Natural killer cell treated with Interleukin-12 subunit alpha and Interleukin-12 subunit beta and Interleukin-15 and Interleukin-18, amount 100 ng/mL, for 72 hours (primary cell): ENCODE measurements at regions not wholly inside any gene's neighbourhood (a gene's known extent, or its start where the extent isn't known, plus 50 kb on each side); places are given as distances from the start of the nearest gene placed in this dataset.

Experiments
- ATAC-seq, 2 donors: fragments of 150-1000 bp; cut with Tn5 transposase in 1 of 2; sonication (Bioruptor Pico), chemical (Tn5 transposase) in 1 of 2; 2 replicates each; pipeline ENCODE4 v1.10.0; 2021
- DNase-seq: peaks from one replicate; pipeline ENCODE4 v3.0.0; 2022; ENCODE audit warnings: low spot score
- H3K27ac Mint-ChIP-seq, 2 donors: 1 replicate in 1 of 2; 2 replicates in 1 of 2; pipeline ENCODE4 v1.8.0; 2022; ENCODE audit warnings: mixed read lengths in 2 of 2, mild to moderate bottlenecking in 1 of 2, moderate library complexity in 1 of 2
- H3K27me3 Mint-ChIP-seq, 2 donors: 1 replicate in 1 of 2; 2 replicates in 1 of 2; pipeline ENCODE4 v1.8.0; 2022; ENCODE audit warnings: mixed read lengths in 2 of 2
- H3K36me3 Mint-ChIP-seq: one replicate; pipeline ENCODE4 v1.8.0; 2022; ENCODE audit warnings: mixed read lengths
- H3K4me1 Mint-ChIP-seq, 2 donors: 1 replicate in 1 of 2; 2 replicates in 1 of 2; pipeline ENCODE4 v1.8.0; 2022; ENCODE audit warnings: low read depth in 2 of 2, mixed read lengths in 2 of 2, mild to moderate bottlenecking in 1 of 2
- H3K4me3 Mint-ChIP-seq: one replicate; pipeline ENCODE4 v1.8.0; 2022; ENCODE audit warnings: mixed read lengths
- H3K9me3 Mint-ChIP-seq: 2 replicates; pipeline ENCODE4 v1.8.0; 2022; ENCODE audit warnings: mixed read lengths

DNA sequence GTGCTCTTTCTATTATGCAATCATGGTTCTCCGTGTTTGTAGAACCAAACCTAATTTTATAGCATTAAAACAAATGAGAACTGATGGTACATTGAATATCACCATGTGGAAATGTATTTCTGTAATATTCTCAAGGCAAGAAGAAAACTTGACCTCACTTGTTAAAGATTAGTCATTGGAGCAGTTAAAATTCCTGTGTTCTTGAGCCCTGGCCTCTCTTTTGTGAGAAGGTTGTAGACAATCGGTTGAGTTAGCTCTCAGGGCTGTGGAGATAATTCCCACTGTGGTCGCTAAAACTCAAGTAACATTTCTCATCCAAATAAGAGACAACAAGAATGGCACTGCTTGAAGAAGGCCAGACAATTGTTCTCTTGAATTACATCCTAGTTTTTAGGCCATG lies 216.0 kb upstream of the KLF4 start:
- no peak for ATAC-seq
- no peak for DNase-seq
- H3K9me3 Mint-ChIP-seq = no peaks in the 10 kb centered on the region
- H3K4me1 Mint-ChIP-seq = peaks cover 4 to 6% of the 10 kb centered on the region in 2 donors
- H3K36me3 Mint-ChIP-seq = no peaks in the 10 kb centered on the region
- peaks cover 3 to 12% of the 10 kb centered on the region in 2 donors for H3K27me3 Mint-ChIP-seq
- H3K27ac Mint-ChIP-seq = no peak overlapping the region
- no peak overlapping the region for H3K4me3 Mint-ChIP-seq

DNA sequence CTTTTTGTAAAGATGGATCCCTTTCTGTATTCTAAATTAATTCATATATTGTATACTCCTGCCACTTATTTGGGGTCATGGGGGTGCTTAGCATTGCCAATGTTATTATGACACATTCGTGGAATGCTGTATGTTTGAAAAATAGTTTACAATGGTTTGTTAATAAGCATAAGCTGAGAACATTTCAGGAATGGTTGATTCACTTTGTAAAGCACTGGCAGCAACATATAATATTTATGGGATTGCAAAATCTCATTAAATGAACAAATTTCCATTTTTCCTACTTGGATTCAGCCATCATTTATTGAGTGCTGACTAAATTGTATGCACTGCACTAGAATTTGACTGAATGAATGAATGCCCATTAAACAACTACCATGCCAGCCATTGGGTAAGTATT lies 215.2 kb upstream of the KLF4 start:
- Mint-ChIP-seq H3K36me3 (no peaks in the 10 kb centered on the region), H3K4me3 (no peak overlapping the region), H3K9me3 (no peaks in the 10 kb centered on the region), H3K4me1 (peaks cover 4 to 6% of the 10 kb centered on the region in 2 donors), H3K27me3 (peaks cover 3 to 12% of the 10 kb centered on the region in 2 donors), H3K27ac (no peak overlapping the region)
- DNase-seq = no peak
- no peak for ATAC-seq

GRCh38 chr9:107703651-107704050 lies 214.1 kb upstream of the KLF4 start:
- DNase-seq = no peak
- Mint-ChIP-seq H3K27me3 (peaks cover 3 to 12% of the 10 kb centered on the region in 2 donors), H3K9me3 (no peaks in the 10 kb centered on the region), H3K4me1 (peaks cover 4 to 6% of the 10 kb centered on the region in 2 donors), H3K36me3 (no peaks in the 10 kb centered on the region), H3K27ac (no peak overlapping the region), H3K4me3 (no peak overlapping the region)
- ATAC-seq = no peak

- ATAC-seq (no peak), DNase-seq (no peak)
- peaks cover 4 to 6% of the 10 kb centered on the region in 2 donors for H3K4me1 Mint-ChIP-seq
- H3K9me3 Mint-ChIP-seq = no peaks in the 10 kb centered on the region
- H3K27ac Mint-ChIP-seq = no peak overlapping the region
- no peak overlapping the region for H3K4me3 Mint-ChIP-seq
- peaks cover 3 to 12% of the 10 kb centered on the region in 2 donors for H3K27me3 Mint-ChIP-seq
- no peaks in the 10 kb centered on the region for H3K36me3 Mint-ChIP-seq
These were observed 211.3 kb upstream of the KLF4 start for GRCh38 chr9:107700847-107701246.

- ATAC-seq = no peak
- no peak overlapping the region for H3K27ac Mint-ChIP-seq
- H3K27me3 Mint-ChIP-seq = peaks cover 3 to 12% of the 10 kb centered on the region in 2 donors
- no peak overlapping the region for H3K4me3 Mint-ChIP-seq
- no peak for DNase-seq
- H3K9me3 Mint-ChIP-seq = no peaks in the 10 kb centered on the region
- peaks cover 4 to 6% of the 10 kb centered on the region in 2 donors for H3K4me1 Mint-ChIP-seq
- H3K36me3 Mint-ChIP-seq = no peaks in the 10 kb centered on the region
These were observed 209.7 kb upstream of the KLF4 start for GRCh38 chr9:107699231-107699630.

DNA sequence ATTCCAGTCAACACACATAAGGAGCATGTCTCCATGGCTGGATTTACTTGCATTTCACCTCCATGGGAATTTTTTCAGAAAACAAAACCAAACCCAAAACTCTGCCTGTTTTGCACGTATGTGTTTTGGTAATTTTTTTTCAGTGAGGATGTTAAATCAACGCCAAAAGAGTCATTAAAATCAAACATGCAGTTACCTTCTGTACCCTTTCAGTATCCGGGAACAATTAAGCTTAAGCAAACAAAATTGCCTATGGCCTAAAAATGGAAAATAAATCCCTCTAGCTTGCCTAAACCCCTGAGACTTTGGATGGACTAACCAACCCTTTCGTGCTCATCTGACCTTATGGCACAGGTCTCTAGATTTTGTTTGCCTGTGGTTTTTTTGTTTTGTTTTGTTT lies 209.2 kb upstream of the KLF4 start:
- Mint-ChIP-seq H3K4me1 (peaks cover 4 to 6% of the 10 kb centered on the region in 2 donors), H3K4me3 (no peak overlapping the region), H3K27me3 (peaks cover 5 to 12% of the 10 kb centered on the region in 2 donors), H3K27ac (no peak overlapping the region), H3K9me3 (no peaks in the 10 kb centered on the region), H3K36me3 (no peaks in the 10 kb centered on the region)
- ATAC-seq = no peak
- no peak for DNase-seq

- H3K27ac Mint-ChIP-seq = no peak overlapping the region
- no peak for ATAC-seq
- H3K4me3 Mint-ChIP-seq = no peak overlapping the region
- H3K4me1 Mint-ChIP-seq = peaks cover 4 to 6% of the 10 kb centered on the region in 2 donors
- peaks cover 2 to 5% of the 10 kb centered on the region in 2 donors for H3K27me3 Mint-ChIP-seq
- H3K9me3 Mint-ChIP-seq = no peaks in the 10 kb centered on the region
- H3K36me3 Mint-ChIP-seq = no peaks in the 10 kb centered on the region
- DNase-seq = no peak
These were observed 206.7 kb upstream of the KLF4 start for GRCh38 chr9:107696302-107696701.

GRCh38 chr9:107694390-107694789 lies 204.8 kb upstream of the KLF4 start:
- Mint-ChIP-seq H3K27me3 (peaks cover 2 to 9% of the 10 kb centered on the region in 2 donors), H3K36me3 (no peaks in the 10 kb centered on the region), H3K9me3 (peaks cover 4% of the 10 kb centered on the region), H3K4me1 (no peaks in the 10 kb centered on the region), H3K27ac (no peak overlapping the region), H3K4me3 (no peak overlapping the region)
- ATAC-seq (no peak), DNase-seq (no peak)

- H3K4me1 Mint-ChIP-seq = no peaks in the 10 kb centered on the region
- no peak overlapping the region for H3K4me3 Mint-ChIP-seq
- H3K36me3 Mint-ChIP-seq = no peaks in the 10 kb centered on the region
These were observed 204.2 kb upstream of the KLF4 start for GRCh38 chr9:107693625-107694326.

GRCh38 chr9:107691664-107692063 lies 202.1 kb upstream of the KLF4 start:
- DNase-seq (no peak), ATAC-seq (no peak)
- peaks cover 8 to 9% of the 10 kb centered on the region in 2 donors for H3K27me3 Mint-ChIP-seq
- H3K4me1 Mint-ChIP-seq = no peaks in the 10 kb centered on the region
- H3K4me3 Mint-ChIP-seq = no peak overlapping the region
- no peaks in the 10 kb centered on the region for H3K36me3 Mint-ChIP-seq
- no peak overlapping the region for H3K27ac Mint-ChIP-seq
- H3K9me3 Mint-ChIP-seq = peaks cover 4% of the 10 kb centered on the region

More at GRCh38 chr9:107693625-107694326, 204.2 kb upstream of the KLF4 start:
- H3K27me3 Mint-ChIP-seq = peaks cover 5 to 9% of the 10 kb centered on the region in 2 donors
- no peak for ATAC-seq
- peaks cover 4% of the 10 kb centered on the region for H3K9me3 Mint-ChIP-seq
- no peak for DNase-seq
- H3K27ac Mint-ChIP-seq = no peak overlapping the region

DNA sequence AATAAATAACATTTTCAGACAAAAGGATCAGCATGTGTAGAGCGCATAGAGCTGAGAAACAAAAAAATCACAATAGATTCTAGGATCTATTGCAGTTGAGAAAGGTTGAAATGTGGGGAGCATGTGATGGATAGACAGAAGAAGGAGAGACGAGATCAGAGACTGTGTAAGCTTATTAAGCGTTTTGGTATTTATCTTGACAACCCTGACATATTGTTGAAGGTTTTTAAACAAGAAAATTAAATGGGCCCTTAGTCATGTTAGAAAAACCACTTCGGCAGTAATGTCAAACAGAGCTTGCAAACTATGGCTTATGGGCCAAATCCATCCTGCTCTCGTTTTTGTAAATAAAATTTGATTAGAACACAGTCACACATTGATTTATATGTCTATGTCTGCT lies 200.5 kb upstream of the KLF4 start:
- Mint-ChIP-seq H3K36me3 (no peaks in the 10 kb centered on the region), H3K4me3 (no peak overlapping the region), H3K4me1 (no peaks in the 10 kb centered on the region), H3K27ac (no peak overlapping the region), H3K9me3 (peaks cover 4% of the 10 kb centered on the region), H3K27me3 (peaks cover 8 to 9% of the 10 kb centered on the region in 2 donors)
- no peak for ATAC-seq
- no peak for DNase-seq

- Mint-ChIP-seq H3K4me1 (no peaks in the 10 kb centered on the region), H3K27ac (no peak overlapping the region), H3K9me3 (peaks cover 4% of the 10 kb centered on the region), H3K27me3 (peaks cover 6 to 9% of the 10 kb centered on the region in 2 donors), H3K36me3 (no peaks in the 10 kb centered on the region), H3K4me3 (no peak overlapping the region)
- ATAC-seq (no peak), DNase-seq (no peak)
These were observed 199.2 kb upstream of the KLF4 start for GRCh38 chr9:107688728-107689127.

GRCh38 chr9:107685901-107686300 lies 196.3 kb upstream of the KLF4 start:
- Mint-ChIP-seq H3K4me3 (no peak overlapping the region), H3K27ac (no peak overlapping the region), H3K9me3 (peaks cover 4% of the 10 kb centered on the region), H3K36me3 (no peaks in the 10 kb centered on the region), H3K27me3 (peaks cover 6 to 9% of the 10 kb centered on the region in 2 donors), H3K4me1 (no peaks in the 10 kb centered on the region)
- ATAC-seq = no peak
- DNase-seq = no peak

- Mint-ChIP-seq H3K4me3 (no peak overlapping the region), H3K9me3 (no peaks in the 10 kb centered on the region), H3K36me3 (no peaks in the 10 kb centered on the region), H3K4me1 (no peaks in the 10 kb centered on the region), H3K27me3 (peaks cover 5 to 6% of the 10 kb centered on the region in 2 donors), H3K27ac (no peak overlapping the region)
- ATAC-seq (no peak), DNase-seq (no peak)
These were observed 195.8 kb upstream of the KLF4 start for GRCh38 chr9:107685376-107685775.

DNA sequence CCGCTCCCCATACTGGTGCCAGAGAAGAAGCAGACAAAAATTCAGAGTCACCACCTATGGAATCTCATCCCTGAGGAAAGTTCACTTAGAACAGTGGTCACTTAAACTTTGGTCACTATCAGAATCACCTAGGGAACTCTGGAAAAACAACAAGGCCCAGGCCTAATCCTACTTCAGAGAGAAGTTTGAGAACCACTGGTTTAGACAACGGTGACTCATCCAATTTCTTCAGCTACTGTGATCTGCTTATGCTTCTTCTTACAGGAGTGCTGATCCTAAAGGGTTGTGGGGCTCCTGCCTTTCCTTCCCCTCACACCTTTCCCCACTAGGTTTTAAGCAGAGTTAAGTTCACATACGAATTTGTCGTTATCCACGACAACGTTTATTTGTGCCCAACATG lies 194.7 kb upstream of the KLF4 start:
- Mint-ChIP-seq H3K4me3 (no peak overlapping the region), H3K9me3 (no peaks in the 10 kb centered on the region)
- no peak for ATAC-seq

More for the DNA sequence above, 194.7 kb upstream of the KLF4 start:
- Mint-ChIP-seq H3K36me3 (no peaks in the 10 kb centered on the region), H3K27me3 (peaks cover 0 to 5% of the 10 kb centered on the region in 2 donors), H3K4me1 (no peaks in the 10 kb centered on the region), H3K27ac (no peak overlapping the region)
- DNase-seq = no peak
